Hematopoietic multipotent progenitor cell treated with erythropoietin and hydrocortisone succinate and interleukin-3 and kit ligand, for 6 days (in vitro differentiated cells): ENCODE measurements at regions not wholly inside any gene's neighbourhood (a gene's known extent, or its start where the extent isn't known, plus 50 kb on each side); places are given as distances from the start of the nearest gene placed in this dataset.

Experiments
- DNase-seq: peaks from one replicate; pipeline ENCODE4 v3.0.0-alpha.2; 2015

DNA sequence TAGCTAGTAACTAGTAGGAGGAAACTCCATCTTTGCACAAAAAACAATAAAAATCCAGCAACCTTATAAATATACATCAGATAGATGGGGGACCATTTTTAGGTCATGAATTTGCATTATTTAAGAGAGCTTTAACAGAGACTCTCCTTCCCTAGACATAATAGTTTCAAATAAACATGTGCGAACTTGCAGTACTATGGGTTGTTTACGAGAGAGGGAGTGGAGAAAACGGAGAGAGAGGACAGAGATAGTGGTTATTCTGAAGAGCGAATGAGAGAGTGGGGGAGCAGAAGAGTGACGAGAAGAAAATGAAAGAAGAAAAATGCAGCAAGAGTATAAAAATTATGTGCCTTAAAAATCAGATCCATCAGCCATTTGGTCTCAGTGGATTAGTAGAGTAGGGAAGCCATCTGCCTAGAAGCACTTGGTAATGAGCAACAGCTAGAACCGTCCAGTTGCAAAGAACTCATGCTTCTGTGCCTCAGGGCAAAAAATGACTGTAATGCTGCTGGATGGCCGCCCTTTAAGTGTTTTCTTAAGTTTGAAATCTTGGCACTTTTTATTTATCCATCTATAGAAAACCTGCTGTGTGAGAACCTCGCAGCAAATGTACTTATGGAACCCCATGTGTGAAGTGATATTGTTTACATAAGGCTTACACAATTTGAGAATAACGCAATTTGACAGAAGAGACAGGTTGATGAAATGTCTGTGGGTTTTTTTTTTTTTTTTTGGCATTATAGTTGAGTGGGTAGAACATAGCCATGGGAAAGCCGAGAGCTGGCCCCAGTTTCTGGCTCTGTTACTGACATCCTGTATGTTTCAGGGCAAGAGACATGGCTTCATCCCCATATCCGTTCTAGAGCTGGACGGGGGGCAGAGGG is 95.6 kb upstream of the ZNF608 start:
- DNase-seq = peak; percentile 27

DNA sequence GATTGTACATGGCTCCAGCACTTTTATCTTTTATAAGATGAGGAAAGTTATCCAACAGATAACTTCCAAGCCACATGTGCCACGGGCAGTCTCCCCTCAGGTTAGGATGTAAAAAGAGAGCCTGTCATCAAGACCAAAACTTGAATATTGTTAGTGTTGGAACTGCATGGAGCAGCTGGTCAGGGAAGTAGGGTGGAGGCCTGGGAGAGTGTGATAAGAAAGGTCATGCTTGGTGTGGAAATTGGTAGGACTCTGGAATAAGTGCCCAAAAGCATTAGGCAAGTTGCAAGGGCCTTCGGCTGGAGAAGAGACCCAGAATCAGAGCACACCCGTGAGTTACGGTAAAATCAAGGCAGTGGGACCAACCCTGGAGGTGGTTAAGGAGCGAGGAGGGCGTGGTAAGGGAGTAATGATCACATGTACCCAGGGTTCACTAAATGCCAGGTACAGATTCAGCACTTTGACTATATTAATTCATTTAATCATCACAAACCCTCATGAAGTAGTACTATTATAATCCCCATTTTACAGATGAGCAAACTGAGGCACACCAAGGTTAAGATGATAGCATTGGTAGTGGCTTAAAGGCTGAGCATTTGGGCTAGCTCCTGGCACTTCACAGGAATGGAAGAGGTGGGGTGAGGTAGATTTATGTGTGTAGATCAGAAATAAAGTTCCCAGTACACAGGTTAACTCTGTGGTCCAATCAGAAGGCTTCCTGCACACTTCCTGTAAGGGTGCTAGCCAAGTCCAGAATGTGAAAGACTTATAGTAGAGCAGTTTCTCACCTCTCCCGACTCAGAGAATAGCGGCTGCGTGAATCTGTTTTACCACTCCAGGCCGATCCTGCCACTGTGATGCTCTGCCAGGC is 96.5 kb upstream of the ZNF608 start:
- no peak for DNase-seq

DNA sequence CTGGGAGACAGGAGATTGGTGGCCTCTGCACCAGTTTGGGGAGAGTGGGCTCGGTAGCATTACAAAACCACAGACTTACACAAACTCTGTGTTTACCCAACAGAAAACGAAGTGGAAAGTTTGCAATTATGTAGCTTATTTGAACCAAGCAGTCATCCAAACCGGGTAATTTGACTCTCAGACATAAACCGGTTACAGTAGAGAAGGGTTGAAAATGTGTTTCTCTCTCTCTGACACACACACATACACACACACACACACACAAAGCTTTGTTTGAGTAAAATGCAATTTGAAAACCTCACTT is 97.1 kb upstream of the ZNF608 start:
- DNase-seq = peak; percentile 14

DNA sequence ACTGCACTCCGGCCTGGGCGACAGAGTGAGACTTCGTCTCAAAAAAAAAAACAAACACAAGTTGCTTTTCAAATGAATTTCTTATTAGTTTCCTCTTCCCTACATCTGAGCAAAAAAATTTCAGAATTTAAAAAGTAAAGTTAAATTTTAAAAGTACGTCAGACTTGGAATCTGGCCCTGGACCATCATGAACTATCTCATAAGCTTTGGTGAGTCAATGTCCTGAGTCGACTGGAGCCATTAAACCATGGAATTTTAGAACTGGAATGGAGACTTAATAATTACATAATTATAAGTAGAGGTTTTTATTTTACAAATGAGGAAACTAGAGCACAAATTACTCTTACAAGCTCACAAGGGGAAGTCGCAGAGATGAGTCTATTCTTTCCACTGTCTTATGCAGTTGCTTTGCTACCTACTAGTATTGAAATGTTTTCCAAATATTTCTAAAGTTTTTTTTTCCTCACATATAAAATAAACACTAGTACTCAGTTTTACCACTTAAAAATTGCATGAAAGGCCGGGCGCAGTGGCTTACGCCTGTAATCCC is 98.0 kb upstream of the ZNF608 start:
- no peak for DNase-seq

DNA sequence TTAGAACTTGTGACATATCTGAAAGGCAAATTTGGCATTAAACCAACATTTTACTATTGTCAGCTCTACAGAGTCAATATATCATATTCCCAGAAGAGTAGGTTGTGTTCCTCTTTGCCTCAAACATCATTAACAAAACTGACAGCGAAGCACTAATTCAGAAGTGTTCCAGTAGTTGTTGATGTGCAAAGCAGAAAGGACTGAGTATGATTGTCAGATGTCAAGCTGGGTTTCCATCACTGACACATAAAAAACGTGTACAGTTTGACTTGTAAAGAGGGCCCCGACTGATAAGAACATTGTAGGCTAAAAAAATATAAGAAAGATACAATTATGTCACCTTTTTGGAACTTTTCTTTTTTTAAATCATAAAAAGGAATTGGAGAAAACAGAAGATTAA is 101.5 kb upstream of the ZNF608 start:
- DNase-seq = no peak

DNA sequence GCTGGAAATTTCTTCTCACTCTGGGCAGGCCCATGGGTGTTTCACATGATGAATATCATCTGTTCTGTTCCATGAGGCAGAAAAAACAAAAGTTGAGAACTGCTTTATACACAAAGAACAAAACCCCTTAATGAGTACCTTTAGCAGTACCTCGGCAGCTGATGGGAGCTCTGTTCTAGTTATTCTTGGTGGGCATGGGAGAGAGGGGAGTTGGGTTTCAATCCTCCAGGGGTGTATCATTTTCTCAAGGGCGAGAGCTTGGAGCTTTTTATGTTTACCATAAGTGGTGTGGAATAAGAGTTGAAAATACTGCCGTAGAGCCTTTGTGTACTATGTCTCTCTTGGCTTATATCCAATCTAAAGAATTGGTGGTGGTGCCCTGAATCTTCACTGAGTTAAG is 103.3 kb upstream of the ZNF608 start:
- no peak for DNase-seq

DNA sequence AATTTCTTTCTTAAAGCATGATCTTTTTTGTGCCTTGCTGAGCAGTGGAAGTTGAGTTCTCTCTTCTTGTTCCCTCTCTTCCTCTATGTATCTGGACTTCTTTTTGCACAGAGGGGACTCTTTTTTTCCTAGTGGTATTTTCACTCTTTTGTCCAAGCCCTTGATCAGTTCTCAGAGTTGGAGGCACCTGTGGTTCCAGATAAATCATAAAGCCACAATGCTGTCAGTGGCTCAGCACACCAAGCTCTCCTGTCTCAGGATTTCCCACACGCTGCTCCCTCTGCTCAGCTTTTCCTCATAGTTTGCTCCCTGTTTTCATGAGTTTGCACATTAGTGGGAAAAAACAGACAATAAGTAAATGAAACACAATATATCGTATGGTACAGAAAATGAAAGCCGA is 110.3 kb upstream of the ZNF608 start:
- DNase-seq = no peak

DNA sequence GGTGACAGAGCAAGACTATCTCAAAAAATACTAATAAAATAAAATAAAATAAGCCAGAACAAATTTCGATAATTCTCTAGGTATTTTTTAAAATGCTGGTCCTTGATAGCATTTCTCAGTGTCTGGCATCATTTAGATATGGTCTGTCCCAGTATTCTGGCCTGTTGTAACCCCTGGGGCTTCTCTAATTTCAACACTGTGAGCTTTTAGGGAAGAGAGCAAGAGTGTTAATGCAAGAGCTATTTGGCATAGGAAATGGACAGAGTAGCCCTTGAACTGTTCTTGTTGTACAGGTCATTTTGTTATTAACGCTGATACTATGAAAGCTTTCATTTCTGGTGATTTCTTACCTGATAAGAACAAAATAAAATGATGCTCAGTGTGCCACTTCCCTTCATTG is 112.2 kb upstream of the ZNF608 start:
- DNase-seq = no peak

DNA sequence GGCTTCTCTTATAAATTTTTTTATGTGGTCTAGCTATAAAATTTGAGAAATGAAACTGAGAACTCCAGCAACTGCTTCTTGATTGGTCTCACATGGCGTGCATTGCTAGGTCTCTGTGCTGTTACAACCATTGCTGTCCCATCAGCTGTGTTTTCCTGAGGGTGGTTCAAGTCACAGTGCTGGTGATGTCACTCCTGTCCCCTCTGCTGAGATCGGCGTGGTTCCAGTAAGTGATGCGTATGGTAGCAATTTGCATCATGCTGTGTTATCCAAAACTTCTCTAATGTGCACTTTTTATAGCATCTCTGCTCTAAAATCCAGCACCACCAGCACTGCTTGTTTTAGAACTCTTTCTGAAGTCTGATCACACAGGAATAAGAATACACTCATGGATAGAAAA is 112.6 kb upstream of the ZNF608 start:
- DNase-seq = no peak

DNA sequence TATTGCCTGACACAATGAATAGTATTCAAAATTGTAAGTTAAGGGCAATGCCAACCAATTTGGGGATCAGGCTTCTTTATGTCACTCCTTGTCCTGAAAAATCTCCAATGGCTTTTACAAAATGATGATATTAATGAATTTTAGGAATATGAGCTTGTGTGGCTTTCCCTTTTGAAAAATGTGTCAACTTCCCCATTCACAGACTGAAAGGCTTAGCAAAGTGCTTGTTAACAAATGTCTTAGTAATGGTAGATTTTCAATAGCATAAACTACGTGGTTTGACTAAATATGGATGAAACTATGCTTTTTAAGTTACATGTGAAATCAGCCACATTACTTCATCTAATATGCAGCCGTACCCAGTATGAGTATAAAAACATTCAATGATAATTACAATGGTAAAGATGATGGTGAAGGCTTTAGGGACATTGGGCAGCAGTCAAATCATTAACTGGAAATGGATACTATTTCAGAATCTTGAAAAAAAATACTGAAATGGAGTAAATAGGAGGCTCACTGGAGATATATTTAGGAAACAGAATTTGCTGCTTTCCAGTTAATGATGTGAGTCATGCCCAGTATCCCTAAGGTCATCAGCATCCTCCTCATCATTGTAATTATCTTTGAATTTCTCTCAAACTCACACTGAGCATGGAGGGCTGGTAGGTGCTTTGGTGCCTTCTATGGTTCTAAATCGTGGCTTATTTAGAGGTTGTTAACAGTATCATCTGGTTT is 113.3 kb upstream of the ZNF608 start:
- DNase-seq = no peak

DNA sequence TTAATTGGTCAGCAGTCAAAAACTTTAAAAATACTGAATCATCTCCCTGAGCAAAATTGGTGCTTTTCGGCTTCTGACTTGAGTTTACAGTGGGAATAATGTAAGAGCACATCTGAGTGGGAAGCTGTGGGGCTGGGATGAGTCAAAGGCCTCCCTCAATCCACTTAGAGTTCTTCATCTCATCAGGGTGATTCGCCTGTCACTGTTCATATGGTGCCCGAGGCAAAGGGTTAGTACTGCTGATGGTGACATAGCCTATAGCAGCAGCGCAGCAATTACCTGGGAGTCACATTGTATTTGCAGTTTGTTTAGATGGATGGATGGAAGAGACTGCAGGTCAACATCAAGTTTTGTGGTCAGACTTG is 113.8 kb upstream of the ZNF608 start:
- no peak for DNase-seq

DNA sequence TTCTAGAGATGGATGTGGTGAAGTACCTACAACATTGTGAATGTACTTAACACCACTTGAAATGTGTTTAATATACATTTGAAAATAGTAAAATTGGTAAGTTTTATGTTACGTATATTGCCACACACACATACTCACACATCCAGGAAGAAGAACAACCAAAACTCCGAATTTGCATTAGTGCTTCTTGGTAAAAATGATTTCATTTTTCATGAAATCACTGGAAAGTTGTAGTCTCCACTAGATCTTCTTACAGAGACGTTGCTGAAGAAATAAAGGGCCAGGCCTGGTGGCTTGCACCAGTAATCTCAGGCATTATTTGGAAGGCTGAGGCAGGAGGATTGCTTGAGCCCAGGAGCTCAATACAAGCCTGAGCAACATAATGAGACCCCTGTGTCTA is 118.6 kb upstream of the ZNF608 start:
- no peak for DNase-seq

DNA sequence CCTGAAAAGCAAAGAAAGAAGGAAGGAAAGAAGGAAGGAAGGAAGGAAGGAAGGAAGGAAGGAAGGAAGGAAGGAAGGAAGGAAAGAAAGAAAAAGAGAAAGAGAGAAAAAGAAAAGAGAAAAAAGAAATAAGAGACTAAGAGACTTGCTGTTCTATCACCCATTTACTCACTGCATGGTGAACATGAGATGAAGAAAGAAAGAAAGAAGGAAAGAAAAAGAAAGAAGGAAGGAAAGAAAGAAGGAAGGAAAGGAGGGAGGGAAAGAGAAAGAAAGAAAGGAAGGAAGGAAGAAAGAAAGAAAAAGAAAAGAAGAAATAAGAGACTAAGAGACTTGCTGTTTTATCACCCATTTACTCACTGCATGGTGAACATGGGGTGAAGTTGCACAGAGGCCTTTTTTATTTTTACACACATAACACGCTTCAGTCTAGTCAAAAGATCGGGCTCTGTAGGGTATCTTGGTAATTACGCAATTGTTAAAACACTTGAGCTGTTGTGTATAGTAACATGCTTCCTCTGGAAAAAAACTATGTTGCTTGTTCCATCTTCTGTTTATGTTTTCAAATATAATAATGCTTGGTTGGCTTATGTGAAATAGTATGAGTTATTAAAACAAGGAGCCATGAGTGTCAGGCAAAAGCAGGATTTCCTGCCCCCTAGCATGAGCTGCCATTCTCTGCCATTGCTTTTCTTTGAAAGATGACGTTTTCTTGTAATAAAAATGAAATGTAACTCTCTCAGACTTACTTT is 119.3 kb upstream of the ZNF608 start:
- DNase-seq = no peak

DNA sequence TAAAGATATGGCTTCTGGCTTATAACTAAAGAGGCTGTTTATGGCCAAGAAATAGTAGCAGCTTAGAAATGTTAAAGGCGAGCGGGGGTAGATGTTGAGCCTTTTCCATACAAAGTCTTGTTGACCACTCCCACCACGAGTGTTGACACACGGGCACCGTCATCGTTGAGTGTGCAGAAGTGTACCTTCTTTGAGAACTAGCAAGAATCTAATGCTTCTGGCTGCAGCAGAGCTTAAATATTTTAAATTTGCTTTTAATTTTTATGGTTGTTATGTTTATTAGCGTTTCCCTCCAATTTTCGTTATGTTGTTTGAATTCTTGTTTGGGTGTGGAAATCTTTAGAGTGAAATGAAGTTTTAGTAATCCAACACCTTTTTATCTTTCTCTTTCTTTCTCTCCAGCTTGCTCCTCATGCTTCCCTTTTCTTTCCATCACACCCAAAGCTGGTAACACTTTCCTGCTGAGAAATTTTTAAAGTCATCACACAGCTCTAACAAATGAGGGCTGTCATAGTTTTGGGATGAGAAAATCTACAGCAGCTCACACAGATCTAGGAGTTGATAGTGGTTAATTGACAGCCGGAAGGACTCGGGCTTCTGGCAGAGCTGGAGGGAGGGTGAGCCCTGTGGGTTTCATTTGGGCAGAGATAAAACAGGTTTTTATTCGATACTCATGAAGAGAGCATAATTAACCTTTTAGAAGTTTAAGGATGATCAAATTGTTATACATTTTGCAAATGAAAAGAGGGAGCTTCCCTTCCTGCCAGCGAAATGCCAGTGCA is 120.1 kb upstream of the ZNF608 start:
- peak; percentile 46 for DNase-seq

DNA sequence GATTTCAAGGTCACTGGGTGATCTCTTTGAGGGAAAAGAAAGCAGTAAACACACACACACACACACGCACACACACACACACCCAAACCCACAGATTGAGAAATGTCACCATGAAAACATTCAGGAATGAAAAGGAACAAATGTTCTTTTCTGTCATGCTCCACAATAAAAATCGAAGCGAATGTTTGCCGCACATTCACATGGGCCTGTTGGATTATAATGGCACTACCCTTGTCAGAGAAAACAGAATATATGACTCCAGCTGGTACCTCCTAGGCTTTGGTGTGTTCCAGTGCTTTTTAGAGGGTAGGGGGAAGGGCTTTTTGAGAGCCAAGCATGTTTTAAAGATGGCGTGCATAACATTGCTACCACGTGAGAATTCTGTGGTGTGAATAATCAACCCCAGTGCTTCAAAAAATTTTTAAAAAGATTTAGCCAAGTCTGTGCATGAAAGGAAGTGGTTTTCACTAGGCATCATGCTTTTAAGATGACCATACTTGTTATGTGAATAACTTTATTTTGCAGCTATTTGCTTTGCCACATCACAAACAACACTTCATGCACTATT is 120.8 kb upstream of the ZNF608 start:
- DNase-seq = peak; percentile 7

DNA sequence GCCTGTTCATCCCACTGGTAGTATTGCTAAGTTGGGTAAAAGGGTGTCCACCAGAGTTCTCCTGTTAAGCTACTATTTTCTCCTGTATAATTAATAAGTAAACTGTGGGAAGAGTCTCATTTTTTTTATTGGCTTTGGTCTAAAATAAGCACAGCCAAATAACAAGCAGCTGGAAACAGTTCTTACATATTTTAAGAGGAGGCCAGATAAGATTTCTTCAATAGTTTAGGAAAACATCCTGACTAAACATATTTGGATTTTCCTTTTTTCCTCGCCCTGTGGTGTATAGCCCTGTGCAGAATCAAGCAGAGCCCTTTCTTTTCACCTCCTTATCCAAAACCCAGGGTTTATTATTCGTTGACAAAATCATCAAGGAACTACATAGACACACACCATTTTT is 122.2 kb upstream of the ZNF608 start:
- DNase-seq = no peak

DNA sequence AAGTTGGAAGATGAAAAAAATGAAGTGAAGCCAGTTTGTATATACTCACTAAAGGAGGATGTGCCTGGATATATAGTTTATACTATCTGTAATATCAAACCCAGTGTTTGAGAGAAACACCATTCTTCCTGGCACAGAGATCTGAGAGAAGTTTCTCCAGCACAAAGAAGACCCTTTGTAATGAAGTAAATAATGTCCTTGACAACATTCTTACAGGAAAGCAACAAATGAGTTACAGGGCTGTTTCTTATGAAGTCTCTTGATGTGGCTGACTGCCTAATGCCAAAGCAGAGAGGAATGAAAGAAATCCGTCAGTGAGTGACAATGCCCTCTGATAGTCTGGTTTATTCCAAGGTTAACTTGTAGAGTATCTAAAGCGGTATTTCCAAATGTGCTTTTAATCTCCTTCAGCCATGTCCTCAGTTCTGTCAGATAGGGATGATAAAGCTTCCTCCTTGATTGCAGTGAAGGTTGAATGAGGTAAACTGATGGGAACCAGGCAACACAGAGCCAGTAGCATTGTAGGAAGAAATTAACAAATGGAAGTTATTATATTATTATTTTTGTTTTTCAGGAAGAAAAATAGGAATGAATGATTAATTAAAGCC is 123.1 kb upstream of the ZNF608 start:
- no peak for DNase-seq

DNA sequence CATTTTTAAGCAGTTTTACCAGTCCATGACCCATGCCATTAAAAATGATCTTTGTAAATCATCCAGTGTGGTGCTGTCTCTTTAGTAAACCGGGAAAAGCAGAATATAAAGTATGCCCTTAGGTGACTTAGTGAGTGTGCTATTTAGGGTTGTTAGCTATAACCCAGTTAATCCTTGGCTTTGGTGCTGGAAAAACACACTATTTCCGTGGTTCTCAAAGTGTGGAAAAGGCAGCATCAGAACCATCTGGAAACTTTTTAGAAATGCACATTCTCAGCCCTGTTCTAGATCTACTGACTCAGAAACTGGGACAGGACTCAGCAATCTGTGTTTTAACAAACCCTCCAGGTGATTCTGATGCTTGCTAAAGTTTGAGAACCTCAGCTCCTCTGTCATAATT is 123.6 kb upstream of the ZNF608 start:
- DNase-seq = no peak

DNA sequence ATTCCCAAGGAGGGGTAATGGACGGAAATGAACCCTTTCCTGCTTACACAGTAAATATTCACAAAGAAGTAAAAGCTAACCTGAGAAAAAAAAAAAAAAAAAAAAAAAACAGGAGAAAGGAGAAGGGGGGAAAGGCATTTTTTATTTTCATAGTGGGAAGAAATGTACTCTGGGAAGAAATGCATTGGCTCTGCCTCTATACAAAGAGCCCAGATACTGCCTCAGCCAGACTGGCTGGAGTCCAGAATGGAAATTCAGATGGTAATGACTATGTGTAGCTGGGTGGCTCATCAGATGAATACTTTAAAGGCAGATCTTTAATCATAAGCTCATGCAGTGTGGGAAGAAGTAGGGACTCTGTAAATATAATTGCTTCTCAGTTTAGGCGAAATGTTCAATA is 124.9 kb upstream of the ZNF608 start:
- DNase-seq = no peak

DNA sequence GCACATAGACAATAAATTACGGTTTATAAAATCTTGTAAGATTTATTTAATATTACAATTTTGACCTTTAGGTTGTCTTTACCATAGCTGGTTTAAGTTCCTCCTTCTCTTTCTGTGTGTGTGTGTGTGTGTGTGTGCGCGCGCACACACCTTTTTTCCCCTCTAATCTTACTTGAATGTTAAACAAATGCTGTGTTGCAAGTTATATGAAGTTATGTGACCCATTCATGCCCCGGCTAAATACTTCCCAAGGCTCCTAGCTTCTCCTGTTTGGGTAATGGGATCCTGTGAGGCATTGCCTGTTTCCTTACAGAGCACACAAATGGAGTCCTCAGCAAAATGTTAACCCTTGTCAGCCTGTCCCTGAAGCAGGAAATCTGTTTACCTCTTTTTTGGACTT is 125.6 kb upstream of the ZNF608 start:
- no peak for DNase-seq

DNA sequence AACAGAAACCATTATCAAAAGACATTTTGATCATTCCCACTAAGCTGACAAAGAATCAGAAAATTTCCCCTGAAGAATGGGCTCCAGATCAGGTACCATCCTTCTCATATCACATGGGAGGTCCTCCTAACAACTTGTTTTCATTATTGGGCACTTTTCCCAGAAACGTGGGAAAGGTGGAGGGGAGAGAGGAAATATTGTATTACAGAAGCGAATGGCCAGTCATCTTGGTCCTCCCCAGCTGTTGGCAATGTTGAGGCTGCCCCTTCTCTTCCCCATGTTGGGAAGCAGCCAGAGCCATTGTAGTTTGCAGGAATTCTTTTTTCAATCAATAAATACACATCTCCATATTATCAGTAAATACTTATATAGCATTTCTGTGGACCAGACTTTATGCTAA is 126.2 kb upstream of the ZNF608 start:
- no peak for DNase-seq
